GM13977 (cell line): ENCODE measurements at regions not wholly inside any gene's neighbourhood (a gene's known extent, or its start where the extent isn't known, plus 50 kb on each side); places are given as distances from the start of the nearest gene placed in this dataset.
A peak's percentile ranks its signal among the peaks of the same experiment; 100 is the strongest.

Experiments
- DNase-seq: peaks from one replicate; pipeline ENCODE4 v3.0.0; 2012; ENCODE audit warnings: low spot score
- CTCF ChIP-seq: IDR thresholded peaks from 2 replicates; pipeline ENCODE4 v1.5.1; 2012; ENCODE audit warnings: mild to moderate bottlenecking, control low read depth; ENCODE audit not compliant: insufficient read depth; ENCODE audit errors: extremely low read depth, missing control alignments
- in situ Hi-C: fragments of 300-500 bp; cut with MboI; formaldehyde crosslinking; loops from one replicate; pipeline ENCODE4 v1.12.0; 2022; ENCODE audit warnings: low sequenced_read_pairs, low pct_unique_long_range_greater_than_20kb, mixed read lengths, inconsistent platforms; ENCODE audit not compliant: unreplicated experiment

GRCh38 chr9:19926774-19927173 lies 137.9 kb upstream of the SLC24A2 start:
- no peak for TF ChIP-seq CTCF
- in situ Hi-C loops: loop anchor here (10.0 to 25.0 kb wide), 4 partner anchors 411 to 1178 kb away; partner anchors contain the start of gene MLLT3
- DNase-seq: no peak

GRCh38 chr9:19925674-19926503 lies 137.1 kb upstream of the SLC24A2 start:
- TF ChIP-seq CTCF: peak; percentile 95
- in situ Hi-C loops: loop anchor here (10.0 to 25.0 kb wide), 4 partner anchors 411 to 1179 kb away; partner anchors contain the start of gene MLLT3
- DNase-seq: peak; percentile 82

DNA sequence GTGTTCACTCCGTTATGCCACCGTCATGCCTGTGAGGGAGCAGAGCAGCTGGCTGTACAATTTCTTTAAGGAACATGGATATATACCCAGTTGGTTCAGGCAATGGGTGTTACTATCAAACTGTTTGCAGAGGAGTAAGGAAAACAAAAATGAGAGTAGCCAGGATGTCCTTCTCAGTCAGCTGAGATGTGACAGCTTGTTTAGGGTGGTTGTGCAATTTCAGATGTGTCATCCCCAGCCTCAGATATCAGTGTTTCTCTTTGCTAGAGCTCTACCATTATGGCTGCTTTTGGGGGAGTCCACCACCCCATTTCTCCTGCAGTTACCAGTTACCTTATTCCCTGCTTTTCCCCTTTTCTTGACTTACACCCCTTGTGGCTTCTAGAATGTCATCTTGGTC lies 135.2 kb upstream of the SLC24A2 start:
- no peak for TF ChIP-seq CTCF
- no peak for DNase-seq
- in situ Hi-C loops: loop anchor here (10.0 kb wide), 3 partner anchors 701 to 1181 kb away; partner anchors contain the start of gene MLLT3

DNA sequence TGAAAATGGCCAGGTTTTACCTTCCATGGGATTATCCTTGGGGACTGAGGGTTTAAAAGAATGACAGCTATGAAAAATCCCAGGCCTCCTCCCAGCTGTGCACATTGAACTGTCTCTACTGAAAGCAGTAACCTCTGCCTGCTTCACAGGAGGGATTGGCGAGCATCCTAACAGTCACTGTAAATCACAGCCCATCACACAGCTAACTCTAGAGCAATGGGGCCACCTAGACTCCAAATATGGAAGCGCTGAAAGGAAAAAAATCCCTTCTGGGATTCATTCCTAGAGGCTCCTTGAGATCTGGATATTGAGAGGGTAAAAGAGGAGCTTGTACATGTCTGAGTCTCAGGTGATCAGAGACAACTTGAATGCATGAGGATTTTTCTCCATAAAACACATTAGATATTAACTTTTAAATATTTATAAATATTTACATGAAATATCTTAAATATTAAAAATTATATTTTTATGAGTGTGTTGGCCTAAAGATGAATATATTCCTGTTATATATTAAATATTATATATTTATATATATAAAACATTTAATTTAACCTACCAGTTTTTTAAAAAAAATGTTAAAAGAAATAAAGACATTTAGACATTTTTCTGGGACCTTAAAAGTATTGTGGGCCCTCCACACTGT lies 133.8 kb upstream of the SLC24A2 start:
- in situ Hi-C loops: loop anchor here (10.0 kb wide), 3 partner anchors 702 to 1182 kb away; partner anchors contain the start of gene MLLT3

DNA sequence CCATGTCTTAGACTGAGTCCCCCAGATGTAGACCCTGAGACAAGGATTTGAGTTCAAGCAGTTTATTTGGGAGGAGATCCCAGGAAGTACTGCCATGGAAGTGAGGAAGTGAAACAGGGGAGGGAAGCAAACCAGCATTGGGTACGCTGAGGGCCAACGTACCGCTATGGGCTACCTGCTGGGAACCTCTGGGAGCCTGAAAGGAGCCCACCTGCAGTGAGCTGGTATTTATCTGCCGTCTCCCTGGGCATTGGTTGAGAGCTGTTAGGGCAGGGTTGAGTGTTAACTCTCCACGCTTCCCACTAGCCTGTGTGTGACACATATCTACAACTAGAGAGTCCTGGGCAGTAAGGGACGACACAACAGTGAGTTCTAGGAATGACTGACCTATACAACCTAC lies 131.6 kb upstream of the SLC24A2 start:
- no peak for DNase-seq
- in situ Hi-C loops: loop anchor here (10.0 kb wide), 3 partner anchors 704 to 1184 kb away; partner anchors contain the start of gene MLLT3

More for the DNA sequence above, 133.8 kb upstream of the SLC24A2 start:
- peak; percentile 24 for TF ChIP-seq CTCF
- no peak for DNase-seq

More for the DNA sequence above, 131.6 kb upstream of the SLC24A2 start:
- no peak for TF ChIP-seq CTCF
